ENCODE measurements at regions not wholly inside any gene's neighbourhood (a gene's known extent, or its start where the extent isn't known, plus 50 kb on each side); places are given as distances from the start of the nearest gene placed in this dataset.
"Not testable (repeated sequence)": the region's sequence is repeated elsewhere in the genome, so short reads cannot be mapped to it uniquely, and the experiment has no call there.

GRCh38 chr10:53177468-53177867 lies 404.9 kb upstream of the MBL2 start:
- no peak for DNase-seq

DNA sequence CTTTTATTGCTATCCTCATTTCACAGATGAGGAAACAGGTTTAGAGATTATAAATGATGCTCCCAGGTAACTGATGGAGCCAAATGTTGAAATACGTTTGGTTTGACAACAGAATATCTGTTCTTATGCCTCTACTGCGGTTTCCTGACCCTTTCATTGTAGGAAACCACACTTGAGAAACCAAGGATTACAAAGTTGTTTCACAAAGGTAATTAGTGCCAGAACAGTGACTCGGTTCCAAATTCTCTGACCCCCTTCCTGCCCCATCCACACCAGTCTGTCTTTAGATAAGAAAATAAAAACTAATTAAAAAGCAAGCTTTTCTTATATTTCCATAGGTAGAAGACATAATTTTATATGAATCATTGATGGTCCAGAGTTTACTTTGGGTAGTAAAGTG lies 393.7 kb upstream of the MBL2 start:
- no peak for DNase-seq

GRCh38 chr10:53162856-53163255 lies 390.3 kb upstream of the MBL2 start:
- DNase-seq: no peak

DNA sequence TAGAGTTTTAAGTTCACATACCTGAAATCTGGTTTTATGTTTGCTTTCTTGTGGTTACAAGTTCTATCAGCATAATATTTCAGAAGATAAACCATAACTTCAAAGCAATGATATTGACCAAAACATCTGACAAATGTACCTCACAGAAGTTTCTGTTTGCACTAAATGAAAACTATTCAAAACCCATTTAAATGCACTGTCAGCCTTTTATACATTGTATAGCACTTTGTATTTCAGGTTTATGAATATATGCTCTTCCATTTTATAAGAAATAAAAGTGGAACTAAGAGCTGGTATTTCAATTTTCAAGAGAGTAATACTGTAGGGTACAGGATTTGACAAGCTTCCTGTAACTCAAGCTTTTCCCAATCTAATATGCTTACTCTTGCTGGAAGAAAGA lies 388.6 kb upstream of the MBL2 start:
- no peak for DNase-seq

DNA sequence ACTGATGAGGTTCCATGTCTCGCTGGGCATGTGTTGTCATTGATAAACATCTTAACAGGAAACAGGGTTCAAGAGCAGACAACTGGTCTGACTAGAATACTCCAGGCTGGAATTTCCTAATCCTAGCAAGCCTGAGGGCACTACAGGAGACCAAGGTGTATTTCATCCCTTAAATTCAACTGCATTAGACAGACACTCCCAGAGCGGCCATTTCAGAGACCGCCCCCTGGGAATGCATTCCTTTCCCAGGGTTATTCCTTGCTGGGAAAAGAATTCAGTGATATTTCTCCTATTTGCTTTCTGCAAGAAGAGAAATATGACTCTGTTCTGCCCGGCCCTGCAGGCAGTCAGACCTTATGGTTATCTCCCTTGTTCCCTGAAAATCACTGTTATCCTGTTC lies 383.1 kb upstream of the MBL2 start:
- DNase-seq: not testable (repeated sequence)

GRCh38 chr10:53153831-53154230 lies 381.2 kb upstream of the MBL2 start:
- no peak for DNase-seq

DNA sequence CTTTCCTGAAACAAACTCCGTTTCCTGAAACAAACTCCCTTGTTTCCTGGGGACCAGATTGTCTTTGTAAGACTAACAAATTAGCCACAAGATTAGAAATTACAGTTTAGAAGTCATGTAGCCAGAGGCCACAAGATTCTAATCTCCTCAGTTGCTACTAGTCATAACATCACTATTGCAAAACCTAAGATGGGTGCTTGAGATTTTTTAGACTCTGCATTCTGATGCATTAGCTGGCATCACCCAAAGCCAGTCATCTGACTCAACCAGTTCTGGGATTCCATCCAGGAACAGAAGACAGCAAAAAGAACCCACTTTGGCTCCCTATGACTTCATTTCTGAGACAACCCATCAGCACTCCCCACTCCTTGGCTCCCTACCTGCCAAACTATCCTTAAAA lies 367.9 kb upstream of the MBL2 start:
- no peak for DNase-seq

DNA sequence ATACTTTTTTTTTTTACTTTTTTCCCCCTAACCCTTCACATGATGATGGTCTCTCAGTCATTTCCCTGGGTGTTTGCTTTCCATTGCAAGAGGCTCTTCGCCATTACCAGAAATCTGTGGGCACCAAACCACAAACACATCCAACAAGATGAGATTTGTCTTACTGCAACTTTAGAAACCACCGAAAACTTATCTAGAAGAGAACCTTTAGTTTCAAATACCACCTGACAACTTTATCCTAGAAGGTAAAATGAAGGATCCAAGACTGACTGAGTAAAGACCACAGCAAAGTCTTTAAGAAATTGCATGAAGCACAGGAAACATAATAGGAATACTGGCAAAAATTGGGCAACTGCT lies 363.3 kb upstream of the MBL2 start:
- DNase-seq: no peak

- DNase-seq: no peak
These were observed 362.8 kb upstream of the MBL2 start for GRCh38 chr10:53135213-53135896.

DNA sequence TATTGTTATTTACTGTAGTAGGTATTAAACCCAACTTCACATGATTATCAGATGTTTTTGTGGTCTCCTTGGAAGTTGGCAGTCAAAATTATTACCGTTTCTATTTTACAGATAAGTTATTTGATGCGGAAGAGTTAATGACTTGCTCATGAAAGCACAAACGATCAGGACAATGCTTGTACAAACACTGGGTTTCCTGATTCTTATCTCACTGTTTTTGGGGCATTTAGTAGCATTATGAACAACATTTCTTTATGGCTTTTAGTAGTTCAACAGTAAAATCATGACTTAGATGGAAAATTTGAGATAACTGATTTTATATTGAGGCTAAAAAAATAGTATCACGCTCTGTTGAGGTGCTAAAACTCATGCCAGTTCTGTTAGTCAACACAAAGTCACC lies 361.5 kb upstream of the MBL2 start:
- DNase-seq: no peak

GRCh38 chr10:53130337-53130736 lies 357.8 kb upstream of the MBL2 start:
- no peak for DNase-seq

DNA sequence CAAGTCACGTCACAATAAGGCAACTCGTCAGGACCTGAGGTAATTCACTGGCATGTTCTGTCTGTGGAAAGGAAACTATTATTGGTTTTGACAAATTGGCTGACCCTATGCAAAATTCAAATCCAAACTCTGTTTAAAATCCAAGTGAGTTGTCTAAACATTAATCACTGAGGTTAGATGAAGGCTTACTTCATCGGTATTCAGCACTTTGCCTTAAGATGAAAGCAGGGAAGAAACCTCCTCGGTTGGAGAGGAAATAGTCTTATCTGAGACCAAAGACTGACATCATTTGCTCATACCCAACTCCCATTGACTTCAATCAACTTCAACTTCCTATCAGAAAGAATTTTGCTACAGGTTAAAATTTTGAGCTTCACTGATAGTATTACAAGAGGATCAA lies 355.1 kb upstream of the MBL2 start:
- no peak for DNase-seq

DNA sequence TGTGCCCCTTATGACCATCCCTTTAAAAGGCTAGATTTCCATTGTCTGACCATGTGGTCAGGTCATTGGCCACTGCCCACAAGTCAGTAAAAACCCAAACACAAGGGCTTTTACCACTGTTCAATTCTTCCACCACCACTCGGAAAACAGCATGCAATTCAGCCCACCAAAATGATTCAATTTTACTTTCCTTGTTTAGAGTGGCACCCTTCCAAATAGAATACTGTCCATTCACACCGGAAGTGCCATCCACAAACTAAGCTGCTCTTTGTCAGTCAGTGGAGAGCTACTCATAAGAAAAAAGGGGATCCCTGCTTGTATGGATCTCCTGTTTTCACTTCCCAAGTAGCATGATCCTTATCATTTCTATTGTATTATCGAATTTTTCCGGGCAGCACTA lies 350.7 kb upstream of the MBL2 start:
- no peak for DNase-seq

DNA sequence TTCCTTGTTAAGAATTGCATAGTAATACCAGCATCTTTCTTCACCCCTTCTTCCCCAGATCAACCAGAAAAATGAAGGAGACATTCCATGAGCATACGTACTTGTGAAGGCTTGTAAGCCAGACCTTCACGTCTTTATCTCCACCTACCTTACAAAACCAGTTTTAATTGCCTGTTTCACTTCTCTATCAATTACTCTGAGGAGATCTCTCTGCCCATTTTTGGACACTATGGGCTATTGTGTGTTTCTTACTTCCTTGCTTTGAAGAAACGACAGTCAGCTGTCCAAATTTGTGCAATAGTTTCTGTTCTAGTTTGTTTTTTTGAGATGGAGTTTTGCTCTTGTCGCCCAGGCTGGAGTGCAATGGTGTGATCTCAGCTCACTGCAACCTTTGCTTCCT lies 349.7 kb upstream of the MBL2 start:
- DNase-seq: no peak

- DNase-seq: no peak
These were observed 343.1 kb upstream of the MBL2 start for GRCh38 chr10:53115660-53116059.

GRCh38 chr10:53111529-53111928 lies 338.9 kb upstream of the MBL2 start:
- no peak for DNase-seq

DNA sequence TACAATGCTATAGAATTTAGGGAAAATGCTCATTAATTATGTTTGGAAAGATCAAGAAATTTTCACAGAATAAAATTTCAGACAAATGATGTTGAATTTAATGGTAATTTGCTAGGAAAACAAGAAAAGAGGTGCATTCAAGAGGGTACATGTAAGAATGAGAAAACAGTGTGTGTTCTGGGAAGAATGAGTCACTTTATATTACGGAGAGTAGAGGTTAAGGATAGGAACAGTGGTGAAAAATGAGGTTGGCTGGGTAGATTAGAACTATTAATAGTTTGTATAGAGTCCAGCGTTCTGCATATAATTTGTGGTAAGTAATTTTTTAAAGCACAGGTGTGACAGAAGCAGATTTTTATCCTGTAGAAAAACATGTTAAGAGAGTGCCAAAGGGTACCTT lies 336.7 kb upstream of the MBL2 start:
- no peak for DNase-seq

GRCh38 chr10:53108317-53108934 lies 335.8 kb upstream of the MBL2 start:
- DNase-seq: no peak

- no peak for DNase-seq
These were observed 335.1 kb upstream of the MBL2 start for GRCh38 chr10:53107711-53108110.

DNA sequence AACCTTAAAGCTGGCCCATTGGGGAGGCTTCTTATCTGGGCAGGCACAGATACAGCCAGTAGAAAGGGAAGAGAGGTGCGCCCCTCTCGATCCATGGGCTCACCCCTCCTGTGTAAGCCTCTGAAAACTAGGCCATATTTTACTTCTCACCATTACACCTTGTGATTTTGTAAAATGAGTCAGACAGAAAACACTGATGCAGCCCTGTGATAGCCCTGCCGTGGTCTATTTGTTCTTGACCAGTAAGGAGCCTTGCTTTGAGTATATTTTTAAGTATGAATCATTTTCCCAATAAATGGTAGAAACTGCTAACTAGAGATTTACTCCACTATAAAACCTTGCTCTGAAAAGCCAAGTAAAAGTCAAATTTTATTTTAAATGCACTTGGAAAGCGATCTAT lies 329.8 kb upstream of the MBL2 start:
- DNase-seq: no peak

- DNase-seq: no peak
These were observed 321.3 kb upstream of the MBL2 start for GRCh38 chr10:53093878-53094277.

- no peak for DNase-seq
These were observed 319.0 kb upstream of the MBL2 start for GRCh38 chr10:53091574-53091973.

- DNase-seq: no peak
These were observed 316.4 kb upstream of the MBL2 start for GRCh38 chr10:53088961-53089360.

- DNase-seq: no peak
These were observed 306.7 kb upstream of the MBL2 start for GRCh38 chr10:53079283-53079682.
